Sciatic nerve (tissue), 2 donors: ENCODE measurements at regions not wholly inside any gene's neighbourhood (a gene's known extent, or its start where the extent isn't known, plus 50 kb on each side); places are given as distances from the start of the nearest gene placed in this dataset.

Experiments used
- ATAC-seq: fragments of 200-7000 bp; cut with Tn5 transposase; one replicate; pipeline ENCODE4 v1.9.1; 2020; ENCODE audit warnings: mild to moderate bottlenecking, moderate library complexity
- DNase-seq: peaks from one replicate; pipeline ENCODE4 v3.0.0-alpha.2; 2020; ENCODE audit warnings: low spot score
- intact Hi-C: fragments of 100-400 bp; cut with DNase I; formaldehyde crosslinking; loops from one replicate; pipeline ENCODE4 v1.14.2; 2022
- donor health status: DM: no; HTN: no; CAD: no.
- donor health status: DM: no; HTN: no; CAD: no.

GRCh38 chr2:14684516-14684915 is 52.0 kb downstream of the LRATD1 start:
- ATAC-seq (no peak), DNase-seq (no peak)
- intact Hi-C loops: no loop called here

- intact Hi-C loops: no loop called here
- DNase-seq (no peak), ATAC-seq (no peak)
Measured at GRCh38 chr2:14690926-14691325, 58.4 kb downstream of the LRATD1 start.

- ATAC-seq: no peak
- intact Hi-C loops: no loop called here
- no peak for DNase-seq
Measured at GRCh38 chr2:14693874-14694273, 61.4 kb downstream of the LRATD1 start.

- DNase-seq (no peak), ATAC-seq (no peak)
- intact Hi-C loops: no loop called here
Measured at GRCh38 chr2:14700753-14701152, 68.2 kb downstream of the LRATD1 start.

- DNase-seq: no peak
- intact Hi-C loops: no loop called here
Measured at GRCh38 chr2:14702258-14702657, 69.7 kb downstream of the LRATD1 start.

GRCh38 chr2:14706201-14706600 is 73.7 kb downstream of the LRATD1 start:
- ATAC-seq: no peak
- no peak for DNase-seq
- intact Hi-C loops: no loop called here

More at GRCh38 chr2:14702258-14702657, 69.7 kb downstream of the LRATD1 start:
- ATAC-seq: no peak

- ATAC-seq (peak; percentile 91), DNase-seq (no peak)
- intact Hi-C loops: no loop called here
Measured at GRCh38 chr2:14712111-14712510, 79.6 kb downstream of the LRATD1 start.

GRCh38 chr2:14713248-14713647 is 80.7 kb downstream of the LRATD1 start:
- DNase-seq (no peak), ATAC-seq (no peak)
- intact Hi-C loops: no loop called here

GRCh38 chr2:14715600-14715999 is 83.1 kb downstream of the LRATD1 start:
- DNase-seq (no peak), ATAC-seq (no peak)
- intact Hi-C loops: no loop called here

- DNase-seq: no peak
- no peak for ATAC-seq
- intact Hi-C loops: no loop called here
Measured at GRCh38 chr2:14716319-14716718, 83.8 kb downstream of the LRATD1 start.

GRCh38 chr2:14717131-14717530 is 84.6 kb downstream of the LRATD1 start:
- intact Hi-C loops: no loop called here
- ATAC-seq (no peak), DNase-seq (no peak)

- intact Hi-C loops: no loop called here
- ATAC-seq: no peak
- no peak for DNase-seq
Measured at GRCh38 chr2:14720319-14720718, 87.8 kb downstream of the LRATD1 start.

- intact Hi-C loops: no loop called here
- DNase-seq (no peak), ATAC-seq (no peak)
Measured at GRCh38 chr2:14720739-14721138, 88.2 kb downstream of the LRATD1 start.

GRCh38 chr2:14722904-14723570 is 90.5 kb downstream of the LRATD1 start:
- no peak for ATAC-seq

GRCh38 chr2:14723684-14724083 is 91.2 kb downstream of the LRATD1 start:
- intact Hi-C loops: no loop called here
- DNase-seq (no peak), ATAC-seq (no peak)

More at GRCh38 chr2:14722904-14723570, 90.5 kb downstream of the LRATD1 start:
- intact Hi-C loops: no loop called here
- no peak for DNase-seq

GRCh38 chr2:14735696-14736095 is 103.2 kb downstream of the LRATD1 start:
- intact Hi-C loops: no loop called here
- ATAC-seq: no peak
- DNase-seq: no peak

- ATAC-seq: no peak
- intact Hi-C loops: no loop called here
- no peak for DNase-seq
Measured at GRCh38 chr2:14737201-14737600, 104.7 kb downstream of the LRATD1 start.

GRCh38 chr2:14743861-14744260 is 111.3 kb downstream of the LRATD1 start:
- intact Hi-C loops: no loop called here
- DNase-seq: no peak
- no peak for ATAC-seq

GRCh38 chr2:14745288-14746076 is 113.0 kb downstream of the LRATD1 start:
- intact Hi-C loops: loop anchor here (5.0 kb wide), 1 partner anchor 1152 kb away; no protein-coding TSS in a partner anchor
- DNase-seq (no peak), ATAC-seq (peak; percentile 85)

- DNase-seq (no peak), ATAC-seq (no peak)
- intact Hi-C loops: loop anchor here (5.0 kb wide), 1 partner anchor 1151 kb away; no protein-coding TSS in a partner anchor
Measured at GRCh38 chr2:14746133-14746532, 113.6 kb downstream of the LRATD1 start.
